Kidney epithelial cell (primary cell): ENCODE measurements at regions not wholly inside any gene's neighbourhood (a gene's known extent, or its start where the extent isn't known, plus 50 kb on each side); places are given as distances from the start of the nearest gene placed in this dataset.

Source experiments
- DNase-seq: peaks from one replicate; pipeline ENCODE4 v3.0.0-alpha.2; 2010; ENCODE audit warnings: low read depth
- H3K27me3 ChIP-seq: 2 replicates; pipeline ENCODE4 v1.6.0; 2011; ENCODE audit warnings: low read length; ENCODE audit not compliant: control insufficient read depth, insufficient read depth
- H3K36me3 ChIP-seq: 2 replicates; pipeline ENCODE4 v1.5.1; 2011; ENCODE audit warnings: low read length; ENCODE audit not compliant: control insufficient read depth, insufficient read depth
- H3K4me3 ChIP-seq: 2 replicates; pipeline ENCODE4 v1.5.1; 2011; ENCODE audit warnings: low read depth, mild to moderate bottlenecking, control low read depth, low read length
- CTCF ChIP-seq: IDR thresholded peaks from 2 replicates; pipeline ENCODE4 v1.5.1; 2011; ENCODE audit warnings: mild to moderate bottlenecking, moderate library complexity, low read length, control low read depth, inconsistent platforms; ENCODE audit not compliant: insufficient read depth, poor library complexity, severe bottlenecking

DNA sequence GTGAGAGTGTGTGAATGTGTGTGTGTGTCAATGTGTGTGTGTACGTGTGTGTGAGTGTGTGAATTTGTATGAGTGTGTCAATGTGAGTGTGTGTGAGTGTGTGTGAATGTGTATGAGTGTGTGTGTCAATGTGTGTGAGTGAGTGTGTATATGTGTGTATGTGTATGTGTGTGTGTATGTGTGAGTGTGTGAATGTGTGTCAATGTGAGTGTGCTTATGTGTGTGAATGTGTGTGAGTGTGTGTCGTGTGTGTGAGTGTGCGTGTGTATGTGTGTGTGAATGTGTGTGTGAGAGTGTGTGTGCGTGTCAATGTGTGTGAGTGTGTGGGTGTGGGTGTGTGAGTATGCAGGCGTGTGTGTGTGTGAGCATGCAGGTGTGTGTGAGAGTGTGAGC is 93.5 kb upstream of the ALDH1A3 start:
- H3K4me3 ChIP-seq, result no peak overlapping the region
- H3K27me3 ChIP-seq, result no peaks in the 10 kb centered on the region
- no peak for DNase-seq
- no peaks in the 10 kb centered on the region for H3K36me3 ChIP-seq
- TF ChIP-seq CTCF, result no peak

GRCh38 chr15:100786901-100787566 is 92.6 kb upstream of the ALDH1A3 start:
- no peak for DNase-seq
- Histone ChIP-seq H3K4me3 (no peak overlapping the region), H3K36me3 (no peaks in the 10 kb centered on the region), H3K27me3 (no peaks in the 10 kb centered on the region)
- no peak for TF ChIP-seq CTCF

- no peak for DNase-seq
- Histone ChIP-seq H3K27me3 (no peaks in the 10 kb centered on the region), H3K36me3 (no peaks in the 10 kb centered on the region), H3K4me3 (no peak overlapping the region)
- no peak for TF ChIP-seq CTCF
These were observed 91.8 kb upstream of the ALDH1A3 start for GRCh38 chr15:100787567-100788417.

- DNase-seq, result no peak
- Histone ChIP-seq H3K4me3 (no peak overlapping the region), H3K27me3 (no peaks in the 10 kb centered on the region), H3K36me3 (no peaks in the 10 kb centered on the region)
- TF ChIP-seq CTCF, result no peak
These were observed 91.1 kb upstream of the ALDH1A3 start for GRCh38 chr15:100788418-100789105.

- DNase-seq, result no peak
- no peaks in the 10 kb centered on the region for H3K27me3 ChIP-seq
- no peak for TF ChIP-seq CTCF
- H3K4me3 ChIP-seq, result no peak overlapping the region
- H3K36me3 ChIP-seq, result no peaks in the 10 kb centered on the region
These were observed 88.8 kb upstream of the ALDH1A3 start for GRCh38 chr15:100790786-100791265.
